Panc1 (cell line): ENCODE measurements at regions not wholly inside any gene's neighbourhood (a gene's known extent, or its start where the extent isn't known, plus 50 kb on each side); places are given as distances from the start of the nearest gene placed in this dataset.

Source experiments
- ATAC-seq: fragments of 200-7000 bp; cut with Tn5 transposase; 2 replicates; pipeline ENCODE4 v1.9.1; 2020; ENCODE audit warnings: mild to moderate bottlenecking, moderate library complexity
- BruUV-seq: library from RNA; stranded (reverse); fragments of 400-500 nt; replicated peaks from 2 replicates; lab custom pipeline; 2021; lab: Mats Ljungman, UMichigan
- CTCF ChIA-PET: fragments of 300-600 bp; sonication (Branson Sonifier 250); formaldehyde crosslinking; loops from one replicate; lab custom pipeline; 2022; ENCODE audit warnings: antibody characterized with exemption; lab: Charles Lee
- POLR2A ChIA-PET: fragments of 300-600 bp; sonication (Branson Sonifier 250); formaldehyde crosslinking; loops from one replicate; lab custom pipeline; 2022; ENCODE audit warnings: antibody characterized with exemption; lab: Charles Lee
- DNase-seq: peaks from one replicate; pipeline ENCODE4 v3.0.0-alpha.2; 2010; ENCODE audit warnings: low read depth, low spot score
- H3K27ac ChIP-seq: 2 replicates; pipeline ENCODE4 v1.5.1; 2011; ENCODE audit warnings: mild to moderate bottlenecking, low read length, inconsistent platforms
- H3K27me3 ChIP-seq: fragments of 200-500 bp; sonication (Bioruptor generic); 2 replicates; pipeline ENCODE4 v1.6.0; 2014; ENCODE audit warnings: low read length, inconsistent platforms; ENCODE audit not compliant: control insufficient read depth, insufficient read depth
- H3K36me3 ChIP-seq: fragments of 200-500 bp; sonication (Bioruptor generic); 2 replicates; pipeline ENCODE4 v1.5.1; 2014; ENCODE audit warnings: inconsistent platforms, mild to moderate bottlenecking, low read length, moderate library complexity; ENCODE audit not compliant: control insufficient read depth, insufficient read depth
- H3K4me1 ChIP-seq: 2 replicates; pipeline ENCODE4 v1.5.1; 2011; ENCODE audit warnings: inconsistent platforms, mild to moderate bottlenecking, low read length, moderate library complexity; ENCODE audit not compliant: control insufficient read depth, insufficient read depth
- H3K4me3 ChIP-seq, 2 experiments: 2 replicates each; pipeline ENCODE4 v1.5.1; 2011 to 2012; ENCODE audit warnings: low read depth in 2 of 2, low read length in 2 of 2, mild to moderate bottlenecking in 2 of 2, inconsistent platforms in 1 of 2, moderate library complexity in 1 of 2
- H3K9me3 ChIP-seq: fragments of 200-500 bp; sonication (Bioruptor generic); 2 replicates; pipeline ENCODE4 v1.5.1; 2014; ENCODE audit warnings: low read depth, mild to moderate bottlenecking, inconsistent platforms, low read length, moderate library complexity; ENCODE audit not compliant: control insufficient read depth, insufficient read depth
- CTCF ChIP-seq: fragments of 450-650 bp; IDR thresholded peaks from 2 replicates; pipeline ENCODE4 v1.5.1; 2017; ENCODE audit warnings: mild to moderate bottlenecking
- POLR2AphosphoS5 ChIP-seq: IDR thresholded peaks from 2 replicates; pipeline ENCODE4 v1.6.1; 2012; ENCODE audit warnings: mild to moderate bottlenecking, low read depth, low read length, moderate library complexity
- SIN3A ChIP-seq: IDR thresholded peaks from 2 replicates; pipeline ENCODE4 v1.6.1; 2012; ENCODE audit warnings: low read depth, mild to moderate bottlenecking, low read length, moderate library complexity, borderline replicate concordance; ENCODE audit not compliant: insufficient read depth
- TCF7L2 ChIP-seq: IDR thresholded peaks from 2 replicates; pipeline ENCODE4 v1.6.1; 2011; ENCODE audit warnings: mild to moderate bottlenecking, low read depth, low read length, inconsistent platforms
- in situ Hi-C: cut with HindIII; loops from 2 replicates; pipeline ENCODE4 v1.10.0; 2016; ENCODE audit warnings: low sequenced_read_pairs, low pct_unique_long_range_greater_than_20kb
- intact Hi-C: fragments of 100-400 bp; cut with micrococcal nuclease; formaldehyde crosslinking; loops from one replicate; pipeline ENCODE4 v1.10.0; 2022; ENCODE audit not compliant: unreplicated experiment
- TF ChIP-seq, protein P1 (sequence below), 2 experiments: IDR thresholded peaks; 2 replicates each; pipeline ENCODE4 v1.6.1; 2011 to 2012; ENCODE audit warnings: low read depth in 2 of 2, control low read depth in 1 of 2, low read length in 1 of 2, mild to moderate bottlenecking in 1 of 2, moderate library complexity in 1 of 2; ENCODE audit not compliant: insufficient read depth in 1 of 2

- no peak overlapping the region for H3K4me3 ChIP-seq
- no peaks in the 10 kb centered on the region for H3K36me3 ChIP-seq
- no peak for DNase-seq
- ATAC-seq: no peak
- CTCF ChIA-PET: no interaction called here
- no peaks in the 10 kb centered on the region for H3K4me1 ChIP-seq
- intact Hi-C loops: no loop called here
- no peaks in the 10 kb centered on the region for H3K9me3 ChIP-seq
- POLR2A ChIA-PET: no interaction called here
- no peak overlapping the region for H3K27ac ChIP-seq
- in situ Hi-C loops: no loop called here
- H3K27me3 ChIP-seq: no peaks in the 10 kb centered on the region
- no TSS peak for BruUV-seq
- TF ChIP-seq POLR2AphosphoS5 (no peak), TCF7L2 (no peak), CTCF (no peak), SIN3A (no peak)
- TF ChIP-seq, protein P1, sequence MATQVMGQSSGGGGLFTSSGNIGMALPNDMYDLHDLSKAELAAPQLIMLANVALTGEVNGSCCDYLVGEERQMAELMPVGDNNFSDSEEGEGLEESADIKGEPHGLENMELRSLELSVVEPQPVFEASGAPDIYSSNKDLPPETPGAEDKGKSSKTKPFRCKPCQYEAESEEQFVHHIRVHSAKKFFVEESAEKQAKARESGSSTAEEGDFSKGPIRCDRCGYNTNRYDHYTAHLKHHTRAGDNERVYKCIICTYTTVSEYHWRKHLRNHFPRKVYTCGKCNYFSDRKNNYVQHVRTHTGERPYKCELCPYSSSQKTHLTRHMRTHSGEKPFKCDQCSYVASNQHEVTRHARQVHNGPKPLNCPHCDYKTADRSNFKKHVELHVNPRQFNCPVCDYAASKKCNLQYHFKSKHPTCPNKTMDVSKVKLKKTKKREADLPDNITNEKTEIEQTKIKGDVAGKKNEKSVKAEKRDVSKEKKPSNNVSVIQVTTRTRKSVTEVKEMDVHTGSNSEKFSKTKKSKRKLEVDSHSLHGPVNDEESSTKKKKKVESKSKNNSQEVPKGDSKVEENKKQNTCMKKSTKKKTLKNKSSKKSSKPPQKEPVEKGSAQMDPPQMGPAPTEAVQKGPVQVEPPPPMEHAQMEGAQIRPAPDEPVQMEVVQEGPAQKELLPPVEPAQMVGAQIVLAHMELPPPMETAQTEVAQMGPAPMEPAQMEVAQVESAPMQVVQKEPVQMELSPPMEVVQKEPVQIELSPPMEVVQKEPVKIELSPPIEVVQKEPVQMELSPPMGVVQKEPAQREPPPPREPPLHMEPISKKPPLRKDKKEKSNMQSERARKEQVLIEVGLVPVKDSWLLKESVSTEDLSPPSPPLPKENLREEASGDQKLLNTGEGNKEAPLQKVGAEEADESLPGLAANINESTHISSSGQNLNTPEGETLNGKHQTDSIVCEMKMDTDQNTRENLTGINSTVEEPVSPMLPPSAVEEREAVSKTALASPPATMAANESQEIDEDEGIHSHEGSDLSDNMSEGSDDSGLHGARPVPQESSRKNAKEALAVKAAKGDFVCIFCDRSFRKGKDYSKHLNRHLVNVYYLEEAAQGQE (IDR thresholded peaks at IDR 0.05; ENCODE audit: insufficient read depth in 1 of 2, low read depth in 2 of 2, low read length in 1 of 2): no peak
These were observed 446.8 kb downstream of the TFAP2B start for GRCh38 chr6:51265426-51265825.

DNA sequence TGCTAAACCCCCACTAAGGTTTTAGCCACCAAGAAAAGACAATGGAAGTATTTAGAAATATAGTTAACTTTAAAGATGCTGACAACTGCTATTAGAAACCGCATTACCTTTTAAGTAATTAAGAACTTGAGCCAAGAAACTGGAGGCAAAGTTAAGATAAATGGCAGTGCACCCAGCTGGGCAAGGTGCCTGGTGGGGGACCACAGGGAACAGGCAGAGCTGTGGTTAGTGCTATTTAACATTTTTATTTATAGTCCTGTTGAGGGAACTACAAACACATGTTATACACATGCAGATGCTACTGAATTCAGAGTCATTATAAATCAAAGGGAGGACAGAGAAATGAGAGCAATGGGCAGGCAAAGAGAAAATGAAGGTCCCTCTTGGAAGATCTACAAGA is 447.9 kb downstream of the TFAP2B start:
- TF ChIP-seq SIN3A: no peak
- TF ChIP-seq TCF7L2: no peak
- no peak for TF ChIP-seq CTCF
- TF ChIP-seq, protein P1 (IDR thresholded peaks at IDR 0.05; ENCODE audit: insufficient read depth in 1 of 2, low read depth in 2 of 2, low read length in 1 of 2): no peak
- no peak for TF ChIP-seq POLR2AphosphoS5
- H3K36me3 ChIP-seq: no peaks in the 10 kb centered on the region
- DNase-seq: no peak
- H3K4me1 ChIP-seq: no peaks in the 10 kb centered on the region
- ChIA-PET POLR2A (interaction anchor here (0.6 kb wide), 1 partner anchor 1286 kb away, joined by 3 read pairs; no protein-coding TSS in a partner anchor), CTCF (no interaction called here)
- in situ Hi-C loops (no loop called here), intact Hi-C loops (no loop called here)
- ATAC-seq: no peak
- H3K27me3 ChIP-seq: no peaks in the 10 kb centered on the region
- BruUV-seq: no TSS peak
- no peak overlapping the region for H3K4me3 ChIP-seq
- no peaks in the 10 kb centered on the region for H3K9me3 ChIP-seq
- H3K27ac ChIP-seq: no peak overlapping the region
